NCI-H226 (cell line): ENCODE measurements at regions not wholly inside any gene's neighbourhood (a gene's known extent, or its start where the extent isn't known, plus 50 kb on each side); places are given as distances from the start of the nearest gene placed in this dataset.

Experiments
- DNase-seq: peaks from one replicate; pipeline ENCODE4 v3.0.0-alpha.2; 2015

DNA sequence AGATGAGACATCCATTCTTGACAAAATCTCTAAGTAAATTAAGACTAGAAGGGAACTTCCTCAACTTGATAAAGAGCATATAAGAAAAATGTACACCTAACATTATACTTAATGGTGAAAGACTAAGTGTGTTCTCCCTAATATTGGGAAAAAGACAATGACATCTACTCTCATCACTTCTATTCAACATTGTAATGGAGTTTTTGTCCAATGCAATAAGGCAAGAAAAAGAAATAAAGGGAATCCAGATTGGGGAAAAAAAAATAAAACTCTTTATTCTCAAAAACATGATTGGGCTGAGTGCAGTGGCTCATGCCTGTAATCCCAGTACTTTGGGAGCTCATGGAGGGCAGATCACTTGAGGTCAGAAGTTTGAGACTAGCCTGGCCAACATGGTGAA is 131.1 kb upstream of the JUN start:
- DNase-seq: no peak

DNA sequence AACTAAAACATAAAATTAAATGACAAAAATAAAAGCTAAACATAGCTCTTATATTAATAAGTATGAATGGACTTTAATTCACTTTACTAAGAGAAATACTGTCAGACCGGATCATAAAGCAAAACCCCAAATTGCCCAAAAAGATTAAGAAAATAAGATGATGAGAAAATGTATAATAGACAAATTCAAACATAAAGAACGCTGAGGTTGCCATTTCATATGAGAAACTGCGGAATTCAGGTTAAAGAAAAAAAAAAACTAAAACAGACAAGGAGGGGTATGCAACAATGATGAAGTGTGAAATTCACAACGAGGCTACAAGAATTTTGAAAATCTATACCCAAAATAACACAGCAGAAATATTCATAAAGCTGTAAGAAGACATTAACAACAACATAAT is 133.6 kb upstream of the JUN start:
- DNase-seq: no peak

DNA sequence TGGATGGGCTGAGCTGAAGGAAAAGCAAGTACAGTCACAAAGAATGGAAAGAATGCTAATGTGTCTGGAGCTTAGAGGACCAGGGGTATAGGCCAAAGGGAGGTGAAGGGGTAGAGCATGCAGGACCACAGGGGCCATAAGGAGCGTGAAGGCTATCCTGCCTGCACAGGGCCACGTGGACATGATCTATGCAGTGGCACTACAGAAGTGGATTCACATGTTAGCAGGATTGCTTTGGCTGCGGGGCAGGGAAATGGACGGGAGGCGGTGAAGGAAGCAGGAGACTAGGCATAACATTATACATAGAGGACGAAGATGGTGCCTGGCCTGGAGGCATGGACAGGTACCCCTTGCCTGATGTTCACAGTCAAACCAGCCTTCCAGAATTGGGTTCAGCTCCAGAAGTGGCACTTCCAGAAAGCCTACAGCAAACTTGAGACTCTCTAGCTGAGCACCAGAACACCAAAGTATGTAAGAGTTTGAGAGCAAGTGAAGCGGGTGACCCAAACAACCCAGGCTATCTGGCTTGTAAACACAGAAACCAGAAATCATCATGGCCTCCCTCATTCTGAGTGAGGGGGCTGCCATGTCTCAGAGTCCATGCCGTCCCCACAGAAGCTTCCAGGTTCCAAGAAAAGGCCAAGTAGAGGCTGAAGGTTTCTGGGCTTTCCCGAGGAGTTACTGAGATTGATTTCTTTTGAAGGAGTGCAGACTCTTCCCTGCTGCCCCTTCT is 135.5 kb upstream of the JUN start:
- DNase-seq: no peak

DNA sequence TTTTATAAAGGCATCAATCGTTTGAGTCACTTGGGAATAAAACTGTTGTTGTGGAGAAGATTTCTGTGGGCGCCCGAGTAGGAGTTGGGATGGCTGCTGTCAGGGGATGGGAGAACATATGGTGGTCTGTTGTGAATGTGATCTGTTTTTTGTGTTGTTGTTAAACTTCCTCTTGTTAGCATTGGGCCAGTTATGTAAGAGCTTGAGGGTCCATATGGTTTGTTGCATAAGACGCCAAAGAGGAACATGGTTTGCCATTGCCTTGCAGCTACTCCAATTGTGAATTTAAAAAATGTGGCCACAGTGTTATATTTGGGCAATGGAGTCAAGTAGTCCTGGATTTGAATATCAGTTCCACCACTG is 136.1 kb upstream of the JUN start:
- DNase-seq: no peak

DNA sequence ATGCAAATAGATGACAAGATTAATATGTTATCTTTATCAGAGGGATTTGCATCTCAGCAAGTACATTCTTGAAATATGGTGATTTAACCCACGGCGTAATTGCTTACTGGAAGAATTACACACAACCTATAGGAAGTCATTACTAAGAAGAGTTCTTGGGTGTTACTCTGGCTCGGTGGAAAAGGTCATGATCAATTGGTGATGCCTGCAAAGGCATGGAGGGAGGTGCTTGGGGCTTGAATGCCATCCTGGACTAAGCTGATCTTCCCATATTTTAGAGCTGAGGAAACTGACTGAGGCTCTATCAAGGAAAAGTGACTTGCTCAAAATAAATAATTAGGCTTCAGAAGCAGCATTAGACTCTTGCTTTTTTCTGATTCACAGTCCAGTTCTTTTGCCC is 137.5 kb upstream of the JUN start:
- no peak for DNase-seq

DNA sequence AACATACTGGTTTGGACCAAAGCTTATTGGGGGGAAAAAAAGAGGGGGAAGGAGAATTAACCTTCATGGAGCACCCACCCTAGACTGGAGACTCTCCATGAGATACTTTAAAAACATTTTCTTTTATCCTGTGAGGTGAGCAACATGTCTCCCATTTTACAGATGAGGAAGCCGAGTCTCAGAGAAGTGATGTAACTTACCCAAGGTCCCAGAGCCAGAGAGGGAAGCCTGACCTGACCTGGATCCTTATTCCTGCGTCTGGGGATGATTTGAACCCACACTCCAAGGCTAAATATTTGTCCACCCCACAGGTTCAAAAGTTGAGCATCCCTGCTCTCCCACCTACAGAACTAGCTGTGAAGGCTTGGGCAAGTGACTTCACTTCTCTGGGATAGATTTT is 137.9 kb upstream of the JUN start:
- DNase-seq: no peak

DNA sequence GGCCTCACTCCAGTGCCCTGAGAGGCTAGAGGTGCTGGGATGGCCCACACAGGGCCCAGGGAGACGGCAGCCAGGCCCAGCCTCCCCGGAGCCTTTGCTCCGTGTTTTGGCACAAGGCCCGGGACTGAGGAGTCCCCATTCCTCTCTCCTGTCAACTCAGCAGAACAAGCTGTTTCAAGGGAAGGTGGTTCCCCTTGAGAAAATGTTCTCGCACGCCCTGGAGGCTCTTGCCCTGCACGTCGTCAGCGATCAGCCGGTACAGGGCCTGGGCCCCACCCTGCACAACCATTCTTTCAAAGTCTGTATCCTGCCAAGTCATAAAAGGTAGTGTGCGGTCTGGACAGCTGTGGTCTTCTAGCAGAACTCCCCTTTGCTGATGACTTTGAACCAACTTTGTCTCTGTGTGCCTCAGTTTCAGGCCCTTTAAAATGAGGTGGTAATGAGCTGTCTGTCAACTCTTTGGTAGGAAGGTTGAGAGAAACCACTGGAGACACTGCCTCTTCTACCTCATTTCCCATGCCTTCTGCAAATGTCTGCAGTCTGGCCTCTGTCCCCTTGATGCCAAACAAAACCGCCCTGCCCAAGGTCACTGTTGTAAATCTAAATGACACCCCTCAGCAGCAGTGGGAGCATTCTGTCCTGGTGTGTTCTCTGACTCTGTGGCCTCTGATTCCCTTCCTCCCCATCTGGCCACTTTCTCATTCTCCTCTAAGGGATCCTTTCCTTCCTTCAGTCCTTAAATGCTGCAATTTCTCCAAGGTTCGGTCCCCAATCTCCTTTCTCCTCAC is 138.6 kb upstream of the JUN start:
- DNase-seq: peak; percentile 80

DNA sequence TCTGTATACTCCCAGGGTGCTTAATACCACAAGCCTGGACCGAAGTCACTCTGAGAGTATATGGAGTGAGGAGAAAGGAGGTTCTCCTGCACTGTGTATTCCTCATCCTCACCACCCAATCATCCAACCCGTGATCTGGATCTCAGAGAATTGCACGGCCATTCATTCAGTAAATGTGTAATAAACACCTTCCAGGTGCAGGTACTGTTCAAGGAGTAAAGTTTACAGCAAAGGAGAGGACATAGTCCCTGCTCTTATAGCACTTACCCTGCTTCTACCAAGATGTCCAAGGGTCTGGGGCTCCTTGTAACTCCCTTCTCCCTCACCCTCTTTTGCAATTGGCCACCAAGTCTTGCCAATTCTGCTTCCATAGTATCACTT is 139.2 kb upstream of the JUN start:
- no peak for DNase-seq

DNA sequence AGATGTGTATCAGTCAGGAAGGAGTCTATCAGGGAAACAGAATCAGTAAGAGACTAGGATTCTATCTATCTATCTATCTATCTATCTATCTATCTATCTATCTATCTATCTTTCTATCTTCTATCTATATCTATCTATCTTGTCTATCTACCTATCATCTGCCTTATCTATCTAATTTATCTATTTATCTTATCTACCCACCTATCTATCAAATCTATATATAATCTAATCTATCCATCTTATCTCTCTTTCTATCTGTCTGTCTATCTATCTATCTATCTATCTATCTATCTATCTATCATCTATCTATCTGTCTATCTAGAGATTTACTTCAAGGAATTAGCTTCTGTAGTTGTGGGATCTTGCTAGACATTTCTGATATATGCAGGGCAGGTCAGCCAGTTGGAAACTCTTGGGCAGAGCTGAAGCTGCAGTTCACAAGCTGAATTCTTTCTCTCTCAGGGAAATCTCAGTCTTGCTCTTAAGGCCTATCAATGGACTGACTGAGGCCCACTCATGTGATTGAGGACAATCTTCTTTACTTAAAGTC is 140.2 kb upstream of the JUN start:
- no peak for DNase-seq

DNA sequence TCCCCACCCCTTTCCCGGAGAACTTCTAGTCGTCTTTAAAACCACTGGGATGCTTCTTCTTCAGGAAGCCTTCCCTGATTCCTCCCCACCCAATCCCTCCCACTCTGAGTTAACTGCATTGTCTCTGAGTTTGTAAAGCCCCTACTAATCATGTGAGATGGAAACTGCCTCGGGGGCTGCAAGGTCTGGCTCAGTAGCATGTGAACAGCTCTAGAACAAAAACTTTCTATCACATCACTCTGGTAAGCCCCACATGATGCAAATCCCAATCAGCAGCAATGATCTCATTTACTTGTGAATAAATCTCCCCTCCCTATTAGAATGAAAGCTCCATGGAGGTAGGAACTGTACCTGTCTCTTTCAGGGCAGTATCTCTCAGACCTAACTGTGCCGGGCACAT is 141.0 kb upstream of the JUN start:
- no peak for DNase-seq

DNA sequence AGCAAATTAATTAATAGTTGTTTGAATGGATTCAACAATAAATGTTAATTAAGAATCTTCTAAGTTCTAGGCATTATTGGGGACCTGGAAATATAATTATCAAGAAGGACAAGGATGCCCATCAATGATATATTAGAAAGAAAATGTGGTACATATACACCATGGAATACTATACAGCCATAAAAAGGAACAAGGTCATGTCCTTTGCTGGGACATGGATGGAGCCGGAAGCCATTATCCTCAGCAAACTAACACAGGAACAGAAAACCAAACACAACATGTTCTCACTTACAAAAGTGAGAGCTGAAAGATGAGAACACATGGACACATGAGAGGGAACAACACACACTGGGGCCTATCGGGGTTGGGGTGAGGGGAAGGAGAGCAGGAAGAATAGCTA is 141.4 kb upstream of the JUN start:
- no peak for DNase-seq

DNA sequence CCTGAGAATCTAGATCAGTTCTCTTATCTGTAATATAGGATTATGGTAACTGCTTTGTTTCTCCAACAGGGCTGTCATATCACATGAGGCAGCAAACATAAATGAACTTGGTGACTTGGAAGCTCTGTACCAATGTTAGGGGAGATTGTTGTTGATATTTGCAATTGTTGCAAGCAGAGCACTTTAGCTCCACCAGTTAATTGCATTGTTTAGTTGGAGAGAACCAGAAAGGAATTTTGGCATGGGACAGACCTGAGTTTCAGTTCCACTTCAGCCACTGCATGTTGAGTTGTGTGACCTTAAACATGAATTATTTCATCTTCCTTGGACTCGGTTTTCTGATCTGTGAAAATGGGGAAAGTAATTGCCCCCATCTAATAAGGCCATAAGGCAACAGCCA is 142.3 kb upstream of the JUN start:
- no peak for DNase-seq

DNA sequence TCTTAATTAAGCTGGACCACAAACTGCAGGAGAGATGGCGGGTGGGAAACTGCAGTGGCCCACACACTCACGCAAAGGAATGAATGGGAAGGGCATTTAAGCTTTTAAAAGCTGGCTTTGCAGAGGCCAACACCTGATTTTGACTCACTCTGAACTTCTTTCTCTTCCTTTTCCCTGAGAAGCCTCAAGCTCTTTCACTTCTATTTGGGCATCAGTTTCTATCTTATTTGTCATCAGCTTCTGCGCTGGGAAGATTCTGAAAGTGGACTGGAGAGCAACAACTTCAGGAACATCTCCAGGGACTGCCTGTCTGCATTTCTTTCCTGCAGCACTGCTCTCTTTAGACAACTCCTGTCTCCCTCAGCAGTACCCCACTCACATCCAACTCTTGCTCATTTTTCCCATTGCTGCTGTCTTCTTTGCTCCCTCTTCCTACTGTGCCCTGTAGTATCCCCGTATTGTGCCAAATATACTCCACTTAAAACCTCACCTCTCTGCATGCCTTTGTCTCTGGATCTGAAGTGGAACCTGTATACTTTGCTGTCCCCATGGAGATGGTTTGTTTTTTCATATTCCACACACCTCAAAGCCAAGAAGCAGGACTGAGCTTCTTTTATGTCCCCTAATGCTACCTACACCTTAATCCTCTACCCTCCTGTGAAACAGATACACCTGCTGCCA is 143.3 kb upstream of the JUN start:
- no peak for DNase-seq

DNA sequence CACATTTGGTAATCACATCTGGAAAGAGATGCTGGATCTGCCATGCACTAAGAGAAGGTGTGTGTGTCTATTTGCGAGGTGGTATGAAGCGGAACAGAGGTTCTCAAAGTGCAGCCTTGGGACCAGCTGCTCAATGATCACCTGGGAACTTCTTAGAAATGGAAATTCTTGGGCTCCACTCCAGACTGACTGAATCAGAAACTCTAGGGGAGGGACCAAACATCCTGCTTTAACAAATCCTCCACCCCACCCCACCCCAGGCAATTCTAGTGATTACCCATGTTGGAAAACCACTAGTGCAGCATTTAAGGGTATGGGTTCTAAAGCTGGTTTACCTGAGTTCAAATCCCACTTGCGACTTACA is 143.9 kb upstream of the JUN start:
- DNase-seq: no peak

DNA sequence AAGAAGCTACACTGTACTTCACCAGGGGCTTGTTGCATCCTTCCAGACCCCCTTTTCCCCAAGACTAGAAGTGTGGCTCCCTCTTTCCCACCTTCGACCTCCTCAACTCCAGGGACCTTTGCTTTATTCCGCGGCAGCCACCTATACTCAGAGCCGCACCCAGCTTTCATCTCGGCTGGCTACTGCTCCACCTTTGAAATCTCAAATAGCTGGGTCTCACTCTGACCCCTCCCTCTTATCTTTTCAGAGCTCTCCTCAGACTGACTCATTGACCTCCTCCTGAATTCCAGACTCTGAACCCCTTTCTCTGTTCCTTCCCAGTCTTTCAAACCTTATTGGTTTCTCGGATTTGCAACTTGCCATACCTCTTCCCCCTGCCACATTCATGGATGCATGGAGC is 144.7 kb upstream of the JUN start:
- DNase-seq: peak; percentile 51

DNA sequence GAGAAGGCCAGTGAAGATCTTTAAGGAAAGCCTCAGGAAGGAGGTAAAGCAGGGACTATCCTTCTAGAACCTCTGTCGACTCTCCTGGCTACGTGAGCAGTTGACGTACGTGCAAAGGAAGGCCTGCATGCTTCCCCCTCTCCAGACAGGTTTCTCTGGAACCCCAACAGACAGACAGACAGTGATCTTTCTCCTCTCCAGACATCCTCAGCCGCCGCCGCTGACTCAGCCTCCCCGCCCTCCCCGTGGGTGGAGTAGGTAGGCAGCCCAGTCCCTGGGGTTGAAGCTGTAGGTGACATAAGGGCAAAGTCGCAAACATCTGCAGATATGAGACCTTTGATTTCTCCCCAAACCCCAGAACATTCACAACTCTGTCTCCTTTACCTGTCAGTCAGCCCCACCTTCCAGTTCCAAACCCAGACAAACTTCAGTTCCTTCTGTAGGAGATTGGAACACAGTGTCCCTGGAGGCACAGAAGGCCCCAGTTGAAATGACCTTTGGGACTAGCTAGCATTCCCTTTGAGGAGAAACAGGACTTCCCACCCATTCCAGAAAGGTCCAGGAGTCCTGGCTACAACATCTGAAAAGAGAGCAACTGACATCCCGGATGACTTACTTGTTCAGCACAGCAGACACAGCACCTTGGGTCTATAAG is 146.0 kb upstream of the JUN start:
- DNase-seq: no peak

DNA sequence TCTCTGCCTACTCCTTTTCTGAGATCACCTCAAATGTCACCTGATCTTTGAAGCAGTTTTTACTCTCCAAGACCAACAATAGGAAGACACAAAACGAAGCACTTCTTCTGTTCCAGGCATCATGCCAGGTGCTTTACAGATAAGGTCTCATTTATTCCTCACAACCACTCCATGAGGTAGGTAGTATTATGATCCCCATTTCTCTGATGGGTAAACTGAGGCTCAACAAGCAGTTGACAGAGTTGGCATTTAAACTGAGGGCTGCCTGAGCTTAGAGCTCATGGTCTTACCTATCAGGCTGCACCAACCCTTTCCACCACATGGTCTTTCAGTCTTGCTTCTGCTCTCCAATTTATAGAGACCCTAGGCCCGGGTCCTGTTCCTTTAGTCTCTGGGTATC is 147.2 kb upstream of the JUN start:
- no peak for DNase-seq

DNA sequence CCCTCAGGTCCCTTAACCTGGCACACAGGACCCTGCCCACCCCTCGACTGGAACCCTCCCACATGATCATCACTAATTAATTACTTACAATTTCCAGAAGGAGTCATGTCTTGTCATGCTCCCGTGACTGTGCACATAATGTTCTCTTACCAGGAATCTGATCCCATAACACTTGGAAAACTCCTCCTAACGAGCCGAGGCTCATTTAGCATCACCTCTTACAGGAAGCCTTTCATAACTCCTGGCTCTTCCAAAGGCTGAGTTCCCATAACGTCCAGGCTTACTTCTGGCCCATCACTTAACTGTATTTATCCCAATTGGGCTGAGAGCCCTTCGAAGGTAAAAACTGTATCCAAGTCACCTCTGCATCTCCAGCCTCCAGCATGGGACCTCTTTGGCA is 147.9 kb upstream of the JUN start:
- DNase-seq: no peak

DNA sequence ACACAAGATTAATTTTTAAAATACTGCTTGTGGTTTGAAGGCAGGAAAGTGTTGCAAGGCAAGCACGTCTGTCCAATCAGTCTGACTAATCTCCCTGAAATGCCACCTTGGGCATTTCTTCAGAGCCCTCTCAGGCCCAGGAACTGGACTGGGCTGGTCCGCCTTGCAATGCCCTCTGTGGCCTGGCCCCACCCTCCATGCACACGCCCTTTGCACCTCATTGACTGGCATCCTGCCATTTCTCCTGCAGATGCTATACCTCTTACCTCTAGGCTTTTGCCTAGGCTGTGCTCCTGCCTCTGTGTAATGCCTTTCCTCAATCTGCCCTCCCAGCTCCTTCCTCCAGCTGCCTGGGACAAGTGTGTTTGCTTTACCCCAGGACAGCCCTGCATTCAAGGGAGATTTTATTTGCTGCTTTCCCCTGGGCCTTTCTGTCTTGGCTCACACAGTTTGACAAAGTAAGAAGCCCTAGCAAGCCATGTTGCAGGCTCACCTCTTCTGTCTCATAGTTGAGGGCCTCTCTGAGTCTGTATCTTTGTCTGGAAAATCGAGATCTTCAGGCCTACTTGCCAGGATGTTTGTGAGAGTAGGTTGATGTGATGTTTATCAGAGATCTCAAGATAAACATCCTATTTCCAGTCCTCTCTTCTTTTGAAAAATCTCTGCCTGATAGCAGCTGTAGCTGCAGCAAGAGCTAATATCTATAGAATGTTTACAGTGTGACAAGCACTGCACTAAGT is 149.2 kb upstream of the JUN start:
- peak; percentile 98 for DNase-seq

DNA sequence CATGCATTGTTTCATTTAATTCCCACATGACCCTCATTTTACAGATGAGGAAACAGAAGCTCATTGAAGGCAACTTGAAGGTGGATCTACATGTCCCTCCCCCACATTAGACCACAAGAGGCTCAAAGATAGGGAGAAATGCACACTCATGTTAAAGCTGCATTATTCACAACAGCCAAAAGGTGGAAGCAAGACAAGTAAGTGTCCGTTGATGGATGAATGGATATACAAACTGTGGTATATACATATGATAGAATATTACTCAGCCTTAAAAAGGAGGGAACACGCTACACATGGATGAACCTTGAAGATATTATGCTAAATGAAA is 149.7 kb upstream of the JUN start:
- no peak for DNase-seq

DNA sequence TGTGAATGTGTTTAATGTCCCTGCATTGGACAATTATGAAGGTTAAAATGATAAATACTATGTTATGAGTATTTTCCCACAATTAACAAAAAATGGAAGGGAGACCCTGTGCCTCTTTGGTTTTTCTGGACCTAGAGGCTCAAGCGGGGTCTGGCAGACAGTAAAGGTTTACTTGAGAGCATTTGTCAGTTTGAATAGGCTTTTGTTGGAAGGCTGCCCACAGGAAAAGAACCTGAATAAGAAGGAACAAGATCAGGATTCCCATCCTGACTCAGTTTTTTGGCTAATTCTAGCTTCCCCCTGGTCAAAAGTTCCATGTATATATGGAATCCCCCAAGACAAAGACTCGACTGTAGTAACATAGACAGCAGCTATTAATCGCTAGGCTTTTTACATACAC is 150.9 kb upstream of the JUN start:
- no peak for DNase-seq

DNA sequence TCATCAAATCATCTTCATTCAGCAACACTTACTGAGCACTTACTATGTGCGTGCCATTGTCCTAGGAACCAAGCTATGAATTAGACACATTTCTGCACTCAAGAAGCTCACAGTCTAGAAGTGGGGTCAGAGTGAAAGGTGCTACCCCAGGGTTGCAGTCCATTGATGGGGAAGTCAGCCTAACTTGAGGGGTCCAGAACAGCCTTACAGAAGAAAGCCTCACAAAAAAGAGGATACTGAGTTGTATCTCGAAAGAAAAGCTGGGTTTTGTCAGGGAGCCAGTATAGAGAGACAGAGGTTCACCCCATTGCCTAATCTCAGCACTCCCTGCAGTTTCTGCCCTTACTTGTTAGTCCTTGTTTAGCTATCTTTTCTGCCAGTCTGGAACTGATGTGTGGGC is 153.1 kb upstream of the JUN start:
- DNase-seq: no peak

DNA sequence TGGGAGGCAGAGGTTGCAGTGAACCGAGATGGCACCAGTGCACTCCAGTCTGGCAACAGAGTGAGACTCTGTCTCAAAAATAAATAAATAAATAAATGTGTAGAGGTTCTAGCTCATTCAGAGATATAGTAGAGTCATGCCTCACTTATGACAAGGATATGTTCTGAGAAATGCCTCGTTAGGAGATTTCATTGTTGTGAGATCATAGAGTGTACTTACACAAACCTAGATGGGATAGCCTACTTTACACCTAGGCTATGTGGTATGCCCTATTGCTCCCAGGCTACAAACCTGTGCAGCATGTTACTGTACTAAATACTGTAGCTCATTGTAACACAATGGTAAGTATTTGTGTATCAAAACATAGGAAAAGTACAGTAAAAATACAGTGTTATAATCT is 155.3 kb upstream of the JUN start:
- DNase-seq: no peak
